ENCODE measurements at regions not wholly inside any gene's neighbourhood (a gene's known extent, or its start where the extent isn't known, plus 50 kb on each side); places are given as distances from the start of the nearest gene placed in this dataset.
A peak's percentile ranks its signal among the peaks of the same experiment; 100 is the strongest.

GRCh38 chr14:22011253-22011642, 337.6 kb upstream of the OR4E1 start:
- DNase-seq: no peak

DNA sequence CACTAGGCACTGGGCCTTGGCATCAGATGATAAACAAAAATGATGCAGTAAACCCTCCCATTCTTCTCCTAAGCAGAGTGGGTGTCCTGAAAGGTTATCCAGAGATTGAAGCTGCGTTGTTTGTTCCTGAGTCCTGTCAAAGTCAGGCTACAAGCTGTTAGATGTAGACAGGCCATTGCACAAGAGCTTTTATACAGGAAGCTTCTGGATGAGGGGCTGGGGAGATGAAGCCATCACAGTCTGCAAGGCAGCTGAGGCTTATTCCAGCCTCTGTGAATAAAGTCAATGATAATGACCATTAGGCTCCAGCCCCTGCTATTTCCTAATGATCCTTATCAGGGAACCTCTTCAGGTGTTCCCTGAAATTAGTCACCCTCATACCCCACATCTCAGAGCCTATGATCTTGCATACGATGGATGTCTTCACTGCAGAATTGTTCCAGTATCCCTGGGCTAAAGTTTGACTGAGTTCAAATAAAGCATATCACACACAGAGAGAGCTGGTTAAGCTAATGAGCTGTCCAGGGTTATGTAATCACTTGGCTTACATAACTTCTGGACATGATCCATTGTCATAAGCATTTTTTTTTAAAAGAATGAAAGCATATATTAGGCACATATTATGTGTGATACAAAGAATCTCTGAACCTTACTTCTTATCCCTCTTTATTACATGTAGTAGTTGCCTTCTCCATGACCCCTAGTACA, 337.1 kb upstream of the OR4E1 start:
- DNase-seq: no peak

DNA sequence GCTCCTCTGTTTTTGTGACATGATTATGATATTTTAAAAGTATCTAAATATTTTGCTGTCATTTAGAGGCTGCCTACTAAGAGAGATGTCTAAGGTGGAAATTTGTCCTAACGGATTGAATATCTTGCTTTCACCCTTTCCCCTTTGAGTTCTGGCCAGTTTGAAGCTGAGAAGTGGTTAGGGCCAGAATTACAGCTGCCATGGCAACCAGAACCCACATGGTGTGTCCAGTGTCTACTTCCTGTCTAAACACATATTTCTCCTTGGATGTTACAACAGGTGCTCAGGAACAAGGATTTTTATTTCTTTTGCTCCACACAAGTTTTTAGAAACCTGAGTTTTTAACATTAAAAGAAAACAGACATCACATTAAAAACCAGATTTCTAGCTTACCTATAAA, 335.1 kb upstream of the OR4E1 start:
- no peak for DNase-seq

- DNase-seq: no peak
Measured at GRCh38 chr14:22007784-22008412, 334.3 kb upstream of the OR4E1 start.

- no peak for DNase-seq
Measured at GRCh38 chr14:22007363-22007762, 333.7 kb upstream of the OR4E1 start.

- no peak for DNase-seq
Measured at GRCh38 chr14:22003461-22003860, 329.8 kb upstream of the OR4E1 start.

GRCh38 chr14:22002860-22003284, 329.3 kb upstream of the OR4E1 start:
- peak; percentile 56 to 67 for DNase-seq

GRCh38 chr14:21999402-21999801, 325.8 kb upstream of the OR4E1 start:
- peak in 1 of 2 donors; percentile 22 for DNase-seq

DNA sequence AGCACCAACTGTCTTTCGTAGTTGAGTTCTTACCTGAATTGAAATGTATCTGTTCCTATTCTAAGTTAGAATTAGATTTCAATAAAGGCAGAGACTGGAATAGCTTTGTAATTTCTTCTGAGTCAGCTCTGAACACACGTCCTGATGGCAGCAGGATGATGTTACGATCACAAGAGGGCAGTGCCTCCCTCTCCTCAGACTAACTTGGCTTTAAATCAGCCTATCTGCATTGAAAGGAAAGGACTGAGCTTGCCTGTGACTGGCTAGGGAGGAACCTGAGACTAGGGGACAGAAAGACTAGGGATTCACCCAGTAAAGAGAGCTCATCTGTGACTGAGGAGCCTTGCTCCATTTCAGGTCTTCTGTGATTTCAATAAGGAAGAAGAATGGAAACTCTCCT, 323.7 kb upstream of the OR4E1 start:
- DNase-seq: peak; percentile 18 to 25

GRCh38 chr14:21995332-21995731, 321.7 kb upstream of the OR4E1 start:
- no peak for DNase-seq

DNA sequence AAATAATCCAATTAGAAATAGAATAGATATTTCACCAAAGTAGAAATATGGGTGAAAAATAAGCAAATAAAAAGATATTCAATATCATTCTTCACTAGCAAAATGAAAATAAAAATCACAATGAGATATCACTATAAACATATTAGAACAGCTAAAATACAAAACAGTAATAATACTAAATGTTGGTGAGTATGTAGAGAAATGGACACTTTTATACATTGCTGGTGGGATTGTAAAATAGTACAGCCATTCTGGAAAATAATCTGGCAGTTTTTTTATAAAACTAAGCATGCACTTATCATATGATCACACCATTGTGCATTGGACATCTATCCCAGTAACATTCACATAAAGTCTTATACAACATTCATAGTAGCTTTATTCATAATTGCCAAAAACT, 320.2 kb upstream of the OR4E1 start:
- no peak for DNase-seq

GRCh38 chr14:21993070-21993469, 319.5 kb upstream of the OR4E1 start:
- DNase-seq: no peak

DNA sequence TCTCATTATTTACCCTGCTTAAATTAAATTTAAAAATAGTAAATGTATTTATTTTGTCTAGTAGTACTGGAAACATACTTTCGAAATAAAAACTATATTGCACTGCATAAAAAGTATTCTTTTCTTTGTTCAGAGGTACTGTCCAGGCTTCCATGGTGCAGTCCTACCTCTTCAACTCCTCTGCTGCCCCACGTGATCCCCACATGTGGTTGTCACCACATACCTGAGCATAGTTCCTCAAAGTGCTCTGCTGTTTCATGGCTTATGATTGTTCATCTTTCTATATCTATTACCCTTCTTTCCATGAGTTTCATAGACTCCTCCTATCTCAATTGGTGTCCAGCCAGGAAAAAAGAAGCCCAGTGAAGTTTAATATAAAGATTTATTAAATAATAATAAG, 317.5 kb upstream of the OR4E1 start:
- DNase-seq: no peak

DNA sequence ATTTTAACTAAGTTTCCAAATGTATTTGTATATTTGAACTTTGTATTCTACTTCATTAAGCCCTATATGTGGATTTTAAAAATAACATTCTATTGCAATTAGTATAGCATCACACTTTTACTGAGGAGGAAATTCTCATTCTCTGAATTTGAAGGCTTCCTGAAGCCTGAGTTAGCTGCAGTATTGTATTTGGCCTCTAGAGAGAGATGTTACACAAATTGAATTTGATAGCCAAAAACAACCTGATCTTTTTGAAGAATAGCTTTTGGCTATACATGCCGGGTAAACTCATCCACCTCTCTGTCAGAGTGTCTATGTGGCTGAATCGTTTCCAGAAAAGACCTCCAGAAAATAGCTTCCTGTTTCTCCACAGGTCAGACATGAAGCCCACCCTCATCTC, 316.5 kb upstream of the OR4E1 start:
- no peak for DNase-seq

DNA sequence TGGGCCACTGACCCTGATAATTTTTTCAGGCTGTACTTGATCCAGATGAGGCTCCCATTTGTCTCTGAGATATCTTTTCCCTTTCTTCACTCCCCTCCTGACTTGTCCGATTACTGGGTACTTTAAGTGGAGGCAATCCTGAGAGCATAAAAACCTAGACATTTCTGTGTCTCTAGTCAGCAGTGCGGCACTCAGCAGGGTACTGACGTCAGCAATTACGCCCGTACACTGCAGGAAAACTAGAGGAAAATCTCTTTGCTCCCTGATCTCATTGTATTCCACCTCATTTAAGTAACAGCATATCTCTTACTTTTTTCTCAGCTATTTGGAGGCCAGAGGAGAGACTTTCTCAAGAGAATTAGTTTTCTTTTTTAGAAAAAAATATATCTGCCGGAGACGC, 315.5 kb upstream of the OR4E1 start:
- DNase-seq: no peak

- no peak for DNase-seq
Measured at GRCh38 chr14:21988413-21988812, 314.8 kb upstream of the OR4E1 start.

- peak in 1 of 2 donors; percentile 20 for DNase-seq
Measured at GRCh38 chr14:21987937-21988336, 314.3 kb upstream of the OR4E1 start.

DNA sequence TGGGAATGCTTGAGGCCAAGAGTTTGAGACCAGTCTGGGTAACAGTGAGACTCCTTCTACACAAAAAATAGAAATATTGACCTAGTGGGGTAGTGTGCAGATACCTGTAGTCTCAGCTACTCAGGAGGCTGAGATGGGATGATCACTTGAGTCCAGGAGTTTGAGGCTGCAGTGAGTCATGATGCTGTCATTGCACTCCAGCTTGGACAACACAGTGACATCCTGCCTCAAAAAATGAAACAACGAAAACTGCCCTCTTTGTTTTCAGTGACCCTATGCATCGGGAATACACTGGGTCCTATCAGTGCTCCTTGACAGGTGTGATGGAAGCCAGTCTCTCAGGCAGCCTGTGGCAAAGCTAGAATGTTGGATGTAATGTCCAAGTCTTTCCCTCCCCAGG, 311.5 kb upstream of the OR4E1 start:
- no peak for DNase-seq

GRCh38 chr14:21978999-21979314, 305.3 kb upstream of the OR4E1 start:
- no peak for DNase-seq

GRCh38 chr14:21978184-21978998, 304.8 kb upstream of the OR4E1 start:
- peak; percentile 34 to 65 for DNase-seq

DNA sequence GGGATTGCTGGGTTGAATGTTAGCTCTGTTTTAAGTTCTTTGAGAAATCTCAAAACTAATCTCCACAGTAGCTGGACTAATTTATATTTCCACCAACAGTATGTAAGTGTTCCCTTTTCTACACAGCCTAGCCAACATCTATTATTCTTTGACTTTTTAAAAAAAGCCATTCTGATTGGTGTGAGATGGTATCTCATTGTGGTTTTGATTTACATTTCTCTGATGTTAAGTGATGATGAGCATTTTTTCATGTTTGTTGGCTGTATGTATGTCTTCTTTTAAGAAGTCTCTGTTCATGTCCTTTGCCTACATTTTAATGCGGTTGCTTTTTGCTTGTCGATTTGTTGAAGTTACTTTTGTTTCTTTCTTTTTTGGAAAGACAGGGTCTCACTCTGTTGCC, 301.1 kb upstream of the OR4E1 start:
- DNase-seq: no peak

- peak; percentile 43 to 51 for DNase-seq
Measured at GRCh38 chr14:21965042-21965441, 291.4 kb upstream of the OR4E1 start.

GRCh38 chr14:21964180-21964579, 290.6 kb upstream of the OR4E1 start:
- no peak for DNase-seq

DNA sequence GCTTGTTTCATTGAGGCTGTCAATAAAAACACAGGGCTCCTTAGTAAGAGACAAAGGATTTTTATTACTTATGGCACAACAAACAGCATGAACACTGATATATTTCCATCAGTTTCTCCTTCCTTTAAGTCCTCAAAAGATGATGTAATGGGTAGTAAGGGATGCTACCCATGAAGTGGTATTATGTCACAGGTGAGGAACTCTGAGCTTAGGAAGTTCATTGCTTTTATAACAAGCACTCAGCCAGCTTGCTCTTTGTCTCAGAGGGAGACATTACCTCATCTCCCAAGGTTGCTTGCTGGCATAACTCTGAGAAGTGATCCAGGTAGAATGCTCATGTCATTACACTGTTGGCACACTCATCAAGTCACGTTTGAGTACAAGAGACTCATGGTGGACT, 287.0 kb upstream of the OR4E1 start:
- no peak for DNase-seq

Data from activated CD4-positive, alpha-beta T cell treated with anti-CD3 and anti-CD28 coated beads for 4 hours (primary cell).